Epidermal melanocyte (primary cell): ENCODE measurements at regions not wholly inside any gene's neighbourhood (a gene's known extent, or its start where the extent isn't known, plus 50 kb on each side); places are given as distances from the start of the nearest gene placed in this dataset.

Source experiments
- DNase-seq: peaks from one replicate; pipeline ENCODE4 v3.0.0; 2011; ENCODE audit warnings: low spot score; ENCODE audit not compliant: insufficient read length

- DNase-seq: no peak
Observed at GRCh38 chr9:84450029-84450428, 109.5 kb upstream of the SLC28A3 start.

GRCh38 chr9:84456527-84456926 is 116.0 kb upstream of the SLC28A3 start:
- DNase-seq: no peak

- DNase-seq: no peak
Observed at GRCh38 chr9:84460695-84461094, 120.1 kb upstream of the SLC28A3 start.

- DNase-seq: no peak
Observed at GRCh38 chr9:84463272-84463671, 122.7 kb upstream of the SLC28A3 start.

GRCh38 chr9:84466580-84467285 is 126.2 kb upstream of the SLC28A3 start:
- no peak for DNase-seq

- no peak for DNase-seq
Observed at GRCh38 chr9:84471816-84472215, 131.3 kb upstream of the SLC28A3 start.

- DNase-seq: no peak
Observed at GRCh38 chr9:84478996-84479395, 138.4 kb upstream of the SLC28A3 start.

- DNase-seq: no peak
Observed at GRCh38 chr9:84480071-84480470, 139.5 kb upstream of the SLC28A3 start.

GRCh38 chr9:84481231-84481630 is 140.7 kb upstream of the SLC28A3 start:
- no peak for DNase-seq

GRCh38 chr9:84481636-84482218 is 141.2 kb upstream of the SLC28A3 start:
- DNase-seq: no peak

GRCh38 chr9:84482607-84483006 is 142.0 kb upstream of the SLC28A3 start:
- no peak for DNase-seq

- DNase-seq: no peak
Observed at GRCh38 chr9:84484172-84484571, 143.6 kb upstream of the SLC28A3 start.

GRCh38 chr9:84485539-84485938 is 145.0 kb upstream of the SLC28A3 start:
- no peak for DNase-seq

- no peak for DNase-seq
Observed at GRCh38 chr9:84486663-84487062, 146.1 kb upstream of the SLC28A3 start.

GRCh38 chr9:84490206-84490841 is 149.8 kb upstream of the SLC28A3 start:
- DNase-seq: no peak

GRCh38 chr9:84490842-84491325 is 150.3 kb upstream of the SLC28A3 start:
- DNase-seq: no peak

GRCh38 chr9:84492366-84493159 is 152.0 kb upstream of the SLC28A3 start:
- DNase-seq: no peak

GRCh38 chr9:84493284-84493947 is 152.9 kb upstream of the SLC28A3 start:
- no peak for DNase-seq

GRCh38 chr9:84499969-84500582 is 159.5 kb upstream of the SLC28A3 start:
- DNase-seq: no peak

- no peak for DNase-seq
Observed at GRCh38 chr9:84500826-84501225, 160.3 kb upstream of the SLC28A3 start.

GRCh38 chr9:84501587-84501986 is 161.0 kb upstream of the SLC28A3 start:
- DNase-seq: no peak
